NCI-H1092 treated with DMSO at 0.1 percent for 48 hours (cell line): ENCODE measurements at regions not wholly inside any gene's neighbourhood (a gene's known extent, or its start where the extent isn't known, plus 50 kb on each side); places are given as distances from the start of the nearest gene placed in this dataset.
"Not testable (repeated sequence)": the region's sequence is repeated elsewhere in the genome, so short reads cannot be mapped to it uniquely, and the experiment has no call there.

ENCODE experiments used
- DNase-seq: peaks from one replicate; lab custom pipeline; 2025; lab: John Stamatoyannopoulos, UW

DNA sequence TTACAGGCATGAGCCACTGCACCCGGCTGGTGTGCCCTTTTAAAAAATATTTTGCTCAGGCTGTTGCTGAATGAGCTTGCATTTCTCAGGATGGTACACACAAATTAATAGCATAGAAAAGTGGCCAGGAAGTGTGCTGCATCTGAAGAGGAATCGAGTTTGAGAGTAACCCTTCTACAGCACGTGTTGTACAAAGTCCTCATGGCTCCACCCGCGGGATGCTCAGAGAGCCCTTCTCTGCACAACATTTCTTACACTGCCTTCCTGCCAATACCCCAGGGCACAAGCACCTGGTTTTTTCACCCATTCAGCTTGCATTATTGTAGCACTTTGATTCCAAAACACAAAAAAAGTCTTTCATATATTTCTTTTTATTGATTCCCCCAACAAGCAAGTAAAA, 90.1 kb upstream of the NEDD4L start:
- DNase-seq: no peak

DNA sequence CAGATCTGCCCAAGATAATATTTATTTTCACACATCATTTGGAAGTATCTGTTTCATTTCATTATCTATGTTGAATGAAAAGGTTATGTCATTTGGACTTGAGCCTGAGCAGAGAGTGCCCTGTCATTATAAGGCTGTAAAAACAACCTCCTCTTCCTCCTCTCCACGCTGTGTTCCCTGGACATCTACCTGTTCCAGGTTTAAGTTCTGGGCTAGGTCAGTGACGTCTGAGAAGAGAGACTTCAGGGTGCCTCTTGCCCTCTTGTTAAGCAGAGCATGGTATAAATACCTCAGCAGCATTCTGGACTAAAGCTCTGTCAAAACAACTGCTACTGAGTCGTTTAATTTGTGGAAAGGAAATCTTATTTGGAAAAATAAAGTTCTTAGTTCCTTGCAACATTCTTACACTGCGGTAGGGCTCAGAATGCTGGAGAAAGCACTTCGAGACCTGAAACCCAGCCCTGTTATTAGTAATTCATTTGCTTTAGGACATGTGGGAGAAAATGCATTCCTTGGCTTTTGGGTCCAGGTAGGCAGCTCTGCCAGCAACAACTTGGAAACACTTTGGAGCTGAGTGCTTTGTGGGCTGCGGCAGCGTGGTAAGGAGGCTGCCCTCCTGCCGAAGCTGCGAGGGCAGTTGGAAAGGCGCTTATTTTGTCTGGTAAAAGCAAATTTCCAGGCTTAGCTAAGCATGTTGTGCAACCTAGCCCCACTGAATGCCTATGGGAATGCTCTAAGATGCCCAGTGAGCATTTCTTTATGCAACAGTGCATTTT, 91.8 kb upstream of the NEDD4L start:
- DNase-seq: no peak

DNA sequence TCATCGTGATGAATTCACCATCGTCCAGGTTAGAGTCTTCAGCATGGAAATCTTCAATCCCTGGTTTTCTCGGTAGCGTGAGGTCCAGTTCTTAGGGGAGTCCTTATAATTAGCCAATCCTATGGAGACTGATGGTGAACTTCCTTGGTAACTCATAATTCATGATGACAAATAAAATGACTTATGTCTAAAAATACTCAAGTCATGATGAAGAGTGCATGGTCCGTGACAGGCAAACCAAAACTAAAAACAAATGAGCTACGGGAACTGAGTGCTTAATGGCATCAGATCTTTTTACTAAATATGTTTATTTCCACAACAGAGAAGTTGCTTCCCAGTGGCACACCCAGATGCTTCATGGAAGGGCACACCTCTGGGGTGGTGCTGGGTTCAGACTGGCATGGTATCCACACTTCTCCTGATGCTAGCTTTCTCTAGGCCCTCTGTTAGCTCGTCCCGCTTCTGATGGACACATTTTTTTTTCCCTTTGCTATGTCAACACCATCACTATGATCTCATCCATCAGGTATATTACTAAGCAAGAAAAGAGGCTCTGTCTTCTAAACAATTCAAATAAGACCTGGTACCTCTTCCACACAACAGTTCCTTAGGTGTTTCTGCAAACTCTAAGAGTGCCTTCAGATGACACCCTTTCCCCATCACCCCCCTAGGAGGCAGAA, 92.8 kb upstream of the NEDD4L start:
- DNase-seq: no peak

DNA sequence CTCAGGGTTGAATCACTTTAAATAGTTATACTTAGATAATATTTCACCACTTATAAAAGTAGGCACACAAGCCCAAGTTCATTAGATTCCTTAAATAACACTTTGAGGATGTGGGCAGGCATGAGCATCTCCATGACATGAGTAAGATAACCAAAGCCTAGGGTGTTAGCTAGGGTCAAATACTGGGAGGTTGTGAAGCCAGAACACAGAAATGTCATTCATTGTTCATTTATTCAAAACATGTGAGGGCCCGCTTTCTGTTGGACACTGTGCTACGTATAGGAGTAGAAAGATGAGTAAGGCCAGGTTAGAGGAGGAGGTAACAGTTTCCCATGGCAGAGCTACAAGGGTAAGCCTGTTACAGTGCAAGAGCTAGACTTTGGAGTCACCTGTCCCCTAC, 93.5 kb upstream of the NEDD4L start:
- DNase-seq: no peak

DNA sequence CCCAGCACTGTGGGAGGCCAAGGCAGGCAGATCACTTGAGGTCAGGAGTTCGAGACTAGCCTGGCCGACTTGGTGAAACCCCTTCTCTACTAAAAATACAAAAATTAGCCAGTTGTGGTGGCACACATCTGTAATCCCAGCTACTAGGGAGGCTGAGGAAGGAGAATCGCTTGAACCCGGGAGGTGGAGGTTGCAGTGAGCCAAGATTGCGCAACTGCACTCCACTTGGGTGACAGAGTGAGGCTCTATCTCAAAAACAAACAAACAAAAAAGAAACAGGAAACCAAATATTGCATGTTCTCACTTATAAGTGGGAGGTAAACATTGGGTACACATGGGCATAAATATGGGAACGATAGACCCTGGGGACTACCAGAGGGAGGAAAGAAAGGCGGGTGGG, 94.7 kb upstream of the NEDD4L start:
- DNase-seq: not testable (repeated sequence)

DNA sequence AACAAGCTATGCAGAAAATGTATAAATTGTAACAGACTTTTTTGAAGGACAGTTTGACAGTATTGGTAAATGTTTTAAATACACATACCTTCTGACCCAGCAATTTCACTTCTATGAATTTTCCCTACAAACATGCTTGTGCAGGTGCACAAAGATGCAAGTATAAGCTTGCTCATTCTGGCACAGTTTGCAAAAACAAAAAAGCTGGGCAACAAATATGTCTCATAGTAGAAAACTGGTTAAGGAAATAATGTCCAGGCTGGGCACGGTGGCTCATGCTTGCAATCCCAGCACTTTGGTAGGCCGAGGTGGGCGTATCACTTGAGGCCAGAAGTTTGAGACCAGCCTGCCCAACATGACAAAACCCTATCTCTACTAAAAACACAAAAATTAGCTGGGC, 96.9 kb upstream of the NEDD4L start:
- no peak for DNase-seq

DNA sequence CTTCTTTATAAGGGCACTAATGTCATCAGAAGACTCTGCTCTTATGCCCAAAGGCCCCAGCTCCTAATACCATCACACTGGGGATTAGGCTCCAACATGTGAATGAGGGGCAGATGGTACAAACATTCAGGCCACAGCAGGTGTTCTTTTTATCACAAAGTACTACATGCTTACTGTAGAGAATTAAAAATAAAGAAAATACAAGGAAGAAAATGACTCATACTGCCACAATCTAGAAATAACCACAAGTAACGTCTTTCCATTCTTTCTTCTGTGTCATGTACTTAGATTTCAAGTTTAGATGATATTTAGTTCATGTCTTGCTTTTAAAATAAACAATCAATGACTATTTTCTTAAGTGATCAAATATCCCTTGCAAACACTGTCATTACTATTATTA, 100.3 kb upstream of the NEDD4L start:
- DNase-seq: no peak

DNA sequence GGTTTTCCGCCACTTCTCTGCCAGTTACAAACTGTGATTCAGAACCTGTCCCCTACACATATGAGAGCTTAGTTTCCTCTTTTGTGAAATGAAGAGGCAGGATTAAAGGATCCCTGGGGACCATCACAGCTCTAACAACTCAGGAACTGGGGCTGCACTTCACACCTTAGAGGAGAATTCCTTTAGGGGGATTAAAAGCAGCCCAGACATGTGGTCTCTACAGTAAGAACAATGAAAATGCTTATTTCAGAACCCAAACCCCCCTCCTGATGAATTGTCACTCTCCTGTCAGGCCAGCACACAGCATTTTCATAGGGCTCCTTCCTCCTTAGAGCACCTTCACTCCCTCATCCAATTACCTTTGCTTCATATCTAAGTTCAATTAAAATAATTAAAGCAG, 101.5 kb upstream of the NEDD4L start:
- no peak for DNase-seq

DNA sequence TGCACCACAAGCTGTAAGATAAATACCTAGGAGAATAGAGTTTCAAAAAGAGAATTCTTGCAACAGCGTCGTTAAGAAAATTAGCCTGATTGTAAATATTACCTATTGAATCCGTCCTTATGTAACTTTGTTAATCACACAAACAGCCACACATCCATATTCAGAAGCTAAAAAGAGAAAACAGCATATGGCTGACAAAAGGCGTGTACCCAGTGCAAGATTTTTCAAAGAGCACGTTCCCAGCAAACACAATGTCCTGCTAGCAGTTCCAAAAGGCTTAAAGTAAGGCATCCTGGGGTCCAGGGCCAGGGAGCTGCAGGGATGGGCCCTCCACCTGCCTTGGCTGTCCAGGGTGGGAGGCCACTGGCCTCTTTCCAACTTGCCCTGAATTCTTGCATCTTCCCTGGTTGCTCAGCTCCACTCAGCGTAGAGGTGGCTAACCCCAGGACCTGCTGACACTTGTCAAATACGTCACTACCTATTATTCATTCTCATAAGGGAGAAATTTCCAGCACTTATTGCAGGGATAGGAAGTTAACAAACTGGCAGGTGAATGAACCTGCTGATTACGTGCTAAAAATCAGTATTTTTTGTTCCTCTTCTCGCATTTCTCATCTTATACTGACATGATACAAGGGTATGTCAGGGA, 102.1 kb upstream of the NEDD4L start:
- DNase-seq: no peak

DNA sequence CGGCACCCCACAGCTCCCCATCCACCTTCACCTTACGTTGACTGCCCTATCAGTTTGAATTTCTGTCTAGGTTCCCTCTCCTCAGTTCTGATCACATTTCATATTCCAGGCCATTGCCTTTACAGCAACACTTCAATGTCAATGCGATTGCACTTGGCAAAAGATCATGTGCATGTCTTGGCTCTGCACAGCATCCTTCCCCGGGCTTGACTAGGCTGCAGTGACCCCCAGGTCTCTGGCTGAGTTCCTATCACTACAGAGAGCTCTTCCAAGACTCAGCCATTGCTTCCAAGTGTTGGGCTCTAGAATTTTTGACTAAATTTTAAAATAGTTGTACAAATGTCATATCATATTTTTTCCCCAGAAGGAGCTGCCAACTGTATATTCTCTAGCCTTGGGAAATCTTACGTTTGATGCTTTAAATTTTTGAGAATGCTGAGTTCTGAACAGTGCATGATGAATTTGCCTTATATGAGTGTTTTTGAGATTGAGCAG, 103.8 kb upstream of the NEDD4L start:
- DNase-seq: no peak

DNA sequence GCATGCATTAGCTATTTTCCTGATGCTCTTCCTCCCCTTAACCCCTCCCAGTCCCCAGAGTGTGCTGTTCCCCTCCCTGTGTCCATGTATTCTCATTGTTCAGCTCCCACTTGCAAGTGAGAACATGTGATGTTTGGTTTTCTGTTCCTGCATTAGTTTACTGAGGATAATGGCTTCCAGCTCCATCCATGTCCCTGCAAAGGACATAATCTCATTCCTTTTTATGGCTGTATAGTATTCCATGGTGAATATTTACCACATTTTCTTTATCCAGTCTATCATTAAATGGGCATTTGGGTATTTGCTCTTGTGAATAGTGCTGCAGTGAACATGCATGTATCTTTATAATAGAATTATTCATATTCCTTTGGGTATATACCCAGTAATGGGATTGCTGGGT, 109.7 kb upstream of the NEDD4L start:
- not testable (repeated sequence) for DNase-seq

DNA sequence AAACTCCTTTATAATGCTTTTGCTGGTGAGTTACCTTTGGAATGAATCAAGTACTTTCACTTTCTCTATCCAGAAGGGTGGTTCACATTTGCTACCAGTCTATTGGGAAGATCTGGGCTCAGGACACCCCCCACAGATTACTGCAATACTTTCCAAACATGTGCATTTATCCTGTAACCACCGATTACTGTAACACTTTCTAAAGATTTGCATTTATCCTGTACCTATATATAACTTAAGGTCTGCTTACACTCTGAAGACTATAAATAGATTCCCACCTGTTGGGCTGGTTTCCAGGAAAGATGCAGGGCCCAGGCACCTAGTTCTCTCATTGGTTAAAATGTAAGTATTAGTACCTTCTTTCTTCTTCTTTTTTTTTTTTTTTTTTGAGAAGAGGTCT, 113.0 kb upstream of the NEDD4L start:
- DNase-seq: no peak

DNA sequence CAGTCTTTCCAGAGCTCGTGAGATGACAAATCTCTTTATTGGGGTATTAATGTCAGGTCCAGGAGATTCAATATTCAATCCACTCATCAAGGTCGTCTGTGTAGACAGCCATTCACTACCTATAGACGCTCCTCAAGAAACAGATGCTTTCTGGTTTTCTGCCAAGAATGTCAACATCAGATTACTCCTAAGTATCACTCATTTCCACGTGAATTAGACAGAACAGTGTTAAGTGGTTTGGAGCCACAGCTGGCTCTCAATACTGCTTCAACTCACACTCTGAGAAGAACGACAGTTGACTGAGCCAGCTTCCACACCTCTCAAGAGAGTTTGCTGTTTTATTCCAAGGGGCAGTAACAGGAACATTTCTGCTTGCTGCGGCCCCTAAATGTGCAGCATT, 113.5 kb upstream of the NEDD4L start:
- peak; percentile 67 for DNase-seq

DNA sequence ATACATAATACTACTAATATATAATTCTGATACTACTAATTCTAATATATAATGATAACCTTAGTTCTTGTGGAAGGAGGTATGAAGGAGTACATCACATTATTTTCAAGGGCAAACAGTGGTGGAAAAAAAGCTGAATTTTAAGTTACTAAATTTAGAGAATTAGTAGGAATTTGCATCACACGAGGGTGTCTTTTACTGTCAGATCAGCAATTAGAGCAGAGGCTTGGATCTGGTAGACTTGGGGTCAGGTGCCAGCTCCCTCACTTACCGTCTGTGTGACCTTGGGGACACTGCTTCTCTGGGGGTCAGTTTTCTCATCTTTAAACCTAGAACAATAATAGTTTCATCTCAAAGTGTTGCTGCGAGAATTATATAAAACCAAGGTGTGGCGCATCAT, 114.1 kb upstream of the NEDD4L start:
- no peak for DNase-seq

DNA sequence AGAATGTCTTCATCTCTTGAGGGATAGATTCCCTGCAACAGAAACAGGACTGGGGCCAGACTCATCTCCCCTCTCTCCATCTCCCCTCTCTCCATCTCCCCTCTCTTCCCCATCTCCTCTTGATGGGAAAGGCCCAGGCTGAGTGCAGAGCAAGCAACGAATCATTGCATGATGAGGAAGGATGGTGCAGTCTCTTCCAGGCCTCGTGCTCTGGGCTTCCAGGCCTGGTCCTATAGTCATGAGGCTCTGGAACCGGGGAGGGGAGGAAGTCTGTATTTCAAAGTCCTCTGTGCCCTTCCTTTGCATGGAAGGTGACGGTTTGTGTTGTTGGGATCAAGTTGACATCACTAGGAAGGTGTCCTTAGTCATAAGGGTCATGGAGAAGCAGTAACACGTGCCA, 115.6 kb upstream of the NEDD4L start:
- no peak for DNase-seq

DNA sequence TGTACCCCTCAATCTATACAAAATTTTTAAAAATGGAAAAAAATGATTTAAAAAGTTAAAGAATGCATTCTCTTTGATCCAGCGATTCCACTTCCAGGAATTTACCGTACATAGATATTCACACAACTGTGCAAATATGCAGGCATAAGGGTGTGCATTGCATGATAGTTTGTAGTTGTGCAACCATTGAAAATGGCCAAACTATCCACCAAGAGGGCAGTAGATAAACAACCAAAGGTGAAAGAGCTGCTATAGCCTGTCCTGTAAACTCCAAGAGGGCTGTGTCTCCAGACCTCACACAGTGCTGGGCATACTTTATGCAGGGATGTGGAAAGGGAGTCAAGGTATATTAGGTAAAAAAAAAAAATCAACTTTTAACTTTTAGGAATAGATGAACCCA, 116.5 kb upstream of the NEDD4L start:
- DNase-seq: no peak

DNA sequence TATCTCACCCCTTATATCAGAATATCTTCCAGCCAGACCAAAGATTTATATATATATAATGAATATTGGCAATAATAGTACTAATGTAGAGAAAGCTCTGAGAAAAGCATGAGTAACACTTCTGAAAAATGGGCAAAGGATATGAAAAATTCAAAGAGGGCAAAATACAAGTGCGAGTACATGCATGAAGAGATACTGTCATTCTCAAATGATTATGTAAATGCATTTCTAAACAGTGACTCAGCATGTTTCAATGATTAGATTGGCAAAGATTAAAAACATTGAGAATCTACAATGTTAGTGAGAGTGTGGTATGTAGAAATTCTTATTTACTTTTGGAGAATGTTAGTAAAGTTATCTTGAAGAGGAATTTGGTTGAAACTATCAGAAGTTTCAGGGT, 118.3 kb upstream of the NEDD4L start:
- DNase-seq: no peak

DNA sequence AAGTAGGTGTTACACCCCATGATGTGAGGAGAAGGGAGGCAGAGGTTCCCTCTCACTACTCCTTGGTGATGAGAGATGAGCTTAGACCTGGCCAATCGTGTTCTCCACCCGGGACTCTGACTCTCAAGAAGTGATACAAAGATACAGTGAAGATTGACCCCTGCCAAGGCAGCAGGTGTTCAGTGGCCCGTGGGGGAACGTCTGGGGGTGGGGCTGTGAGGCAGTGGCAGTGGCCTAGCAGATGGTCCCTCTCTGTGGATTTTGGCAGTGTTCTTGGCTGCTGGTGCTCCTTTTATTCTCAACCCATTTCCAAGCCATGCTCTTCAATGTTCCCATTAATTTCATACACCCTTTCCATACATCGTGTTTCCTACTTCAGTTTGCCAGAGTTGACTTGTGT, 120.4 kb upstream of the NEDD4L start:
- no peak for DNase-seq

DNA sequence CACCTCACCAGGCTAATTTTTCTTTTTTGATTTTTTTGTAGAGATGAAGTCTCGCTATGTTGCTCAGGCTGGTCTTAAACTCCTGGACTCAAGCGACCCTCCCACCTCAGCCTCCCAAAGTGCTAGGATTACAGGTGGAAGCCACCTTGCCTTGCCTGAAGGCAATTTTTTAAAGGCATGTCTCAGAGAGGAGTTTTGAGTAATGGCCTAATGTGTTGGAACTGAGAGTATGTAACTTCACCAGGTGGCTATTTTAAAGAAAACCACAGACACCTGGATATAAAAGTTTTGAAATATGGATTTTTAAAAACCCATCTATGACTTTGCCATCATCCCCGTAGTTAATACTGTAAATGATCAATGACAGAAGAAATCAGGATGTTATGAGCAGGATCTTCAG, 119.8 kb upstream of the ATP8B1 start:
- DNase-seq: no peak

DNA sequence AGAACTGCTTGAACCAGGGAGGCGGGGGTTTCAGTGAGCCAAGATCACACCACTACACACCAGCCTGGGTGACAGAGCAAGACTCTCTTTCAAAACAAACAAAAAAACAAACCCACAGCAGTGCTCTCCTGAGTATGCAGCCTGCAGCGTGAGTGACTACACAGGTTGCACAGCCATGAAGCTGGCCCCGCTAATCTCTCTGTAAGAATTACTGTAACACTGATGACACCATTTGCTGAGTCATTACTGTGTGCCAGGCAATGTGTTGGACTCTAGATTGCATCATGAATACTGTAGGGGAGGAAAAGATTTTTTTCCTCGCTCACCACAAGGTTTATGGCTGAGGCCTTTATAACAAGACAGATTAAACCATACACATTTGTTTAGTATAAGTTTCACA, 118.6 kb upstream of the ATP8B1 start:
- DNase-seq: no peak

DNA sequence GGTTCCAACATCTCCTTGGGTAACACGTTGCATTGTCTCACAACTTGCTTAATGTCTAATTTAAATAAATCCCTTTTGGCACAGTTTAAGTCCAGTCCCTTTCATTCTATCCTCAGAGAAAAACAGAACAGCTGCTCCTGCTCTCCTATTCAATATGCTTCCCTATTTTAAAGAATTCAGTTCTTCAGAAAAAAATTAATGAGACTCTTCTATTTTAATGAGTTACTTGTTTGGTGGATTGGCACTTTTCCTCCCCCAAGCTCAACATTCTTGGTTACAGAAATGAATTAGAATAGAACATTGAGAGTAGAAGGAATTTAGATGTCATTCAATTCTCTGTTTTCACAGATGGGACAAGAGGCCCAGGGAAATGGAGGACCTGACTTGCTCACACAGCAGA, 116.9 kb upstream of the ATP8B1 start:
- DNase-seq: no peak

DNA sequence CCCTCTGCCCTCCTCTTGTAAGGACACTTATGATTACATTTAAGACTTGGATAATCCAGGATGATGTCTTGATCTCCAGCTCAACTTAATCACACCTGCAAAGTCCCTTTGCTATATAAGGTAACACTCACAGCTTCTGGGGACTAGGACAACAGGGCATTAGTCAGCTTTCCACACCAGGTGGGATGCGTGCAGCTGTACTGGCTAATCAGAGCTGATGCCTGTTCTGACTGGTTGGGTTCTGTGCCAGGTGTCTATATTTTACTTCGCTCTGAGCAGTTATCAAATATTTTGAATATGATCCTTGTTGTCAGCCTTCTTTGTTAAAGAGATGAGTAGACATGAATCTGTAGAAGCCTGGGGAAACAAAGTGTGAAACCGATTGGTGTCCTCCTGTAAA, 115.5 kb upstream of the ATP8B1 start:
- DNase-seq: no peak

DNA sequence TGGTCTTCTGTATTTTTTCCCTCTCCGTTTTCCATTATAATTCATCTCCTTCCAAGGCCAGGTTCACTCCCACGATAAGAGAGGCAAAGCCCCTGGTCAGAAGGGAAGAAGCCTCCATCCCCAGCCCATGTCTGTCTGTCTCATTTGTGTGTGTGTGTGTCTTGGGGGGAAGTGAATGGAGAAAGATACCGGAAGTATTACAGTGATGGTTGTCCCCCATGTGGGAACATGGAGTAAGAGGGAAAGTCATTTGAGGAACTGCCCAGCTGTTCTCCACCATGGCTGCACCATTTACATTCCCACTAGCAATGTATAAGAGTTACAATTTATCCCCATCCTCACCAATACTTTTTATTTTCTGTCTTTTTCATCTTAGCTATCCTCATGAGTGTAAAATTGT, 113.6 kb upstream of the ATP8B1 start:
- no peak for DNase-seq
